ENCODE measurements at regions not wholly inside any gene's neighbourhood (a gene's known extent, or its start where the extent isn't known, plus 50 kb on each side); places are given as distances from the start of the nearest gene placed in this dataset.
"Not testable (repeated sequence)": the region's sequence is repeated elsewhere in the genome, so short reads cannot be mapped to it uniquely, and the experiment has no call there.

- ATAC-seq (no peak), DNase-seq (ENCODE audit: low spot score) (no peak)
Measured at GRCh38 chr4:18722748-18723191, 701.2 kb upstream of the LCORL start.

GRCh38 chr4:18698119-18698883 is 676.7 kb upstream of the LCORL start:
- DNase-seq (ENCODE audit: low spot score) (no peak), ATAC-seq (no peak)

GRCh38 chr4:18695733-18696527 is 674.4 kb upstream of the LCORL start:
- ATAC-seq (no peak), DNase-seq (ENCODE audit: low spot score) (no peak)

GRCh38 chr4:18691431-18692200 is 670.1 kb upstream of the LCORL start:
- DNase-seq (ENCODE audit: low spot score), result no peak
- ATAC-seq, result peak; percentile 69

GRCh38 chr4:18690291-18690955 is 668.9 kb upstream of the LCORL start:
- ATAC-seq (no peak), DNase-seq (ENCODE audit: low spot score) (no peak)

GRCh38 chr4:18689308-18690115 is 668.0 kb upstream of the LCORL start:
- ATAC-seq (peak; percentile 87), DNase-seq (ENCODE audit: low spot score) (no peak)

- ATAC-seq; DNase-seq (ENCODE audit: low spot score): not testable (repeated sequence)
Measured at GRCh38 chr4:18688351-18688750, 666.8 kb upstream of the LCORL start.

GRCh38 chr4:18686338-18687037 is 664.9 kb upstream of the LCORL start:
- ATAC-seq, result peak; percentile 35

GRCh38 chr4:18684932-18685331 is 663.4 kb upstream of the LCORL start:
- ATAC-seq (no peak), DNase-seq (ENCODE audit: low spot score) (no peak)

More at GRCh38 chr4:18686338-18687037, 664.9 kb upstream of the LCORL start:
- DNase-seq (ENCODE audit: low spot score), result no peak

- ATAC-seq (no peak), DNase-seq (ENCODE audit: low spot score) (no peak)
Measured at GRCh38 chr4:18676526-18676915, 655.0 kb upstream of the LCORL start.

GRCh38 chr4:18675586-18676525 is 654.3 kb upstream of the LCORL start:
- no peak for DNase-seq (ENCODE audit: low spot score)
- no peak for ATAC-seq

- ATAC-seq, result no peak
- DNase-seq (ENCODE audit: low spot score), result no peak
Measured at GRCh38 chr4:18670034-18670433, 648.5 kb upstream of the LCORL start.

GRCh38 chr4:18669390-18669789 is 647.8 kb upstream of the LCORL start:
- no peak for DNase-seq (ENCODE audit: low spot score)
- no peak for ATAC-seq

GRCh38 chr4:18666322-18666721 is 644.8 kb upstream of the LCORL start:
- ATAC-seq, result no peak
- no peak for DNase-seq (ENCODE audit: low spot score)

- no peak for ATAC-seq
- DNase-seq (ENCODE audit: low spot score), result no peak
Measured at GRCh38 chr4:18664171-18664570, 642.6 kb upstream of the LCORL start.

GRCh38 chr4:18645351-18645750 is 623.8 kb upstream of the LCORL start:
- ATAC-seq (no peak), DNase-seq (ENCODE audit: low spot score) (no peak)

- ATAC-seq (no peak), DNase-seq (ENCODE audit: low spot score) (no peak)
Measured at GRCh38 chr4:18641334-18641733, 619.8 kb upstream of the LCORL start.

GRCh38 chr4:18638031-18638430 is 616.5 kb upstream of the LCORL start:
- ATAC-seq (no peak), DNase-seq (ENCODE audit: low spot score) (no peak)

Measured in left lobe of liver (tissue), 2 donors.